GM12875 (cell line): ENCODE measurements at regions not wholly inside any gene's neighbourhood (a gene's known extent, or its start where the extent isn't known, plus 50 kb on each side); places are given as distances from the start of the nearest gene placed in this dataset.
A peak's percentile ranks its signal among the peaks of the same experiment; 100 is the strongest.
"Not testable (repeated sequence)": the region's sequence is repeated elsewhere in the genome, so short reads cannot be mapped to it uniquely, and the experiment has no call there.

Source experiments
- H3K4me3 ChIP-seq: one replicate; pipeline ENCODE4 v1.5.1; 2011; ENCODE audit warnings: low read depth, low read length, control low read depth
- CTCF ChIP-seq: IDR thresholded peaks from 2 replicates; pipeline ENCODE4 v1.5.1; 2011; ENCODE audit warnings: low read depth, mild to moderate bottlenecking, control low read depth, inconsistent platforms, low read length, moderate library complexity, borderline replicate concordance; ENCODE audit not compliant: insufficient read depth

GRCh38 chr14:54010981-54011380, 54.4 kb upstream of the BMP4 start:
- H3K4me3 ChIP-seq, result no peak overlapping the region
- TF ChIP-seq CTCF, result no peak

GRCh38 chr14:54023027-54023426, 66.4 kb upstream of the BMP4 start:
- H3K4me3 ChIP-seq, result no peak overlapping the region
- TF ChIP-seq CTCF, result no peak

DNA sequence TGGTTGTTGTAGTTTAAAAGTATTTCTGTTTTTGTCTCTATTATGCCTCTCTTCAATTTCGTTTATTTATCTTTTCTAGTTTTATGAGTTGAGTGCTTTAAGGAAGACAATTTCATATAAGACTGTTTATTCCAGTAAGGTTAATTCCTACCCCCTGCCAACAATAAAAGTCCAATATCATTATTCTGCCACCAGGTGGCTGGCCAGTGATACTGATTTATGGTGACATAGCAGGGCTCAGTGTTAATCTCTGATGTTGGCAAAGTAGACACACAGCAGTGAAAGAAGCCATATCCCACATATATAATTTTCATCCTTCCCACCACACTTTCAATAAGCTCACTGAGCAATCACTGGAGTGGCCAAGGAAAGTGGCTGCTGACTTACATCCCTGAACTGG, 69.0 kb upstream of the BMP4 start:
- TF ChIP-seq CTCF, result peak; percentile 8; the same call in 1 of the 2 replicates
- H3K4me3 ChIP-seq, result no peak overlapping the region

DNA sequence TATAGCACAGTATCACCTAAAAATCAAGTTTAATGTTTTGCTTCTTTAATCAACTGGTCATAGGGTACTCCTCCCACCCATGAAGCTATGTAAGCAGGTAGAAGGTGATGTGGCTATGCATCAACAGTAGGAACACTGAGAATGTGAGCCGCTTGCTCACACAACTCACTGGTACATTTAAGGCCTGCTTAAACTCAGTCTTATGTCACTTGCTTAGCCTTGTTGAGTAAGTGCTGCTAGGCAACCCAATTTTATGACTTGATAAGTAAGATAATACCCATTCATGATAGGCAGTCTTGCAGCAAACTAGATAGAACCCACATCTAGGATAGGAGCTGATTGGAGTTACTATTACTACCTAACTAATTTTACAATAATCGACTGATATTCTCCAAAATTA, 70.0 kb upstream of the BMP4 start:
- no peak overlapping the region for H3K4me3 ChIP-seq
- no peak for TF ChIP-seq CTCF

GRCh38 chr14:54030996-54031395, 74.4 kb upstream of the BMP4 start:
- H3K4me3 ChIP-seq, result not testable (repeated sequence)

DNA sequence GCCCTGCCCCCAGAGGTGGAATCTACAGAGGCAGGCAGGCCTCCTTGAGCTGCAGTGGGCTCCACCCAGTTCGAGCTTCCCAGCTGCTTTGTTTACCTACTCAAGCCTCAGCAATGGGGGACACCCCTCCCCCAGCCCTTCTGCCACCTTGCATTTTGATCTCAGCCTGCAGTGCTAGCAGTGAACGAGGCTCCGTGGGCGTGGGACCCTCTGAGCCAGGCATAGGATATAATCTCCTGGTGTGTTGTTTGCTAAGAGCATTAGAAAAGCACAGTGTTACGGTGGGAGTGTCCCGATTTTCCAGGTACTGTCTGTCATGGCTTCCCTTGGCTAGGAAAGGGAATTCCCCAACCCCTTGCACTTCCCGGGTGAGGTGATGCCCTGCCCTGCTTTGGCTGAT, 76.7 kb upstream of the BMP4 start:
- H3K4me3 ChIP-seq, result not testable (repeated sequence)

DNA sequence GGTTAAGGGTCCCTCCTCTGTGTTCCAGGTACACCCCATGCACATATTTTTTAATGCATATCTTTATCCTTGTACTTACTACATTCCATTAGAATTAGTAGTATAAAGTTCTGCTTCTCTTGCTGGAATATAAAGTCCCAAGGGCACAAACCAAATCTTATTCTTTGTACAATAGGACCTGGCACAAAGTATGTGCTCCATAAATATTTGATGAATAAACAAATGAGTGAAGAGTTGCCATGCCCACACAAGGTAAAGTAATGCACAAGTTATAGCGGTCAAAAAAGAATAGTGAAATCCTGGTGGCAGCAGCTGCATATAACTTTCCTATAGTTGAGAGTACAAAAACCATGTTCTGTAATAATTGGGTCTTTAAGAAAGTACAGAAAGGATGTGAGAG, 82.1 kb upstream of the BMP4 start:
- no peak overlapping the region for H3K4me3 ChIP-seq
- no peak for TF ChIP-seq CTCF

DNA sequence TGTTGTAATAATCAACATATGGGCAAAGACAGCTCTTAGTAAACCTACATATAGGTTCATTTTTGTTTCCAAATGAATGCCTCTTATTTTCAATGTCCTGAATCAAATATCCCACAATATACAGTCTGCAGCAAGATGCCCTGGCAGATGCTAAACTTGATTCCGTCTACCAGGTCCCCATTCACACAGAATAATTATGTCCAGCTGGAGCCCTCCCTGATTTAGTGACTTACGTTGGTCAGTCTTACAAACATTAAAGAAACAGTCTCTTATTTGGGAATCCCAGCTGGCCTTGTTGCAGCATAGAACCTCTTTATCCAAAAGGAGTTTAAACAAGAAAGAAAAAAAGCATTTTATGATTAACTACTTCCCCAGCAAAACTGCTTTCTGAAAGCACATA, 82.7 kb upstream of the BMP4 start:
- no peak overlapping the region for H3K4me3 ChIP-seq
- TF ChIP-seq CTCF, result no peak
